ENCODE measurements at regions not wholly inside any gene's neighbourhood (a gene's known extent, or its start where the extent isn't known, plus 50 kb on each side); places are given as distances from the start of the nearest gene placed in this dataset.

DNA sequence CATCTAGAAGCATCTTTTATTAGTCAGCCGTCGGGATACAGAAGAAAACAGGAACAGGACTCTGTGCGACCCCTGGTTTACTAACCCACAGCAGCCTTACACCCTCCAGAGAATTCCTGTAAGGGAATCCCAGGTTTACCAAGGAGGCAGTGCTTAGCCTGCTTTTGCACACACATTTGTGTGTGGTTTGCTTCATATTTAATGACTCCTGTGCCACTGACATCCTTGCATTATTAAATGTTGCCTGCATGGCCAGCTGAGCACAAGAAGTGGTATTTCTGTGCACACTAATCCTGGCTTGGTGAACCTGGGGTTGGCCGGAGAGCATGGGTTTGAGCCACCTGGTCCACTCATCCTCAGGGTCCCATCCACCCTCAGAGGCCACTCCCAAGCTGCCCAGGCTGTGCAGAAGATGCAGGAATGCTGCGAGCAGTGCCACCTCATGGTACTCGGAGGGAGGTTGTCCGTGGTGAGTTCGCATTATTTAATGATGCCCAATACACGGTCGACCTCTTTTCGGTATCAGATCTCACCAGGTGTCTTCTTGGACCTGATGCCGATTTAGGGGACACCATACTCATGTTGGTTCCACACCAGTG, 152.4 kb upstream of the RTL1 start:
- intact Hi-C loops (cut with micrococcal nuclease; ENCODE audit: unreplicated experiment) = no loop called here
- ChIA-PET CTCF (no interaction called here), POLR2A (ENCODE audit: low non-redundant PET) (no interaction called here)
- TF ChIP-seq, protein P1, sequence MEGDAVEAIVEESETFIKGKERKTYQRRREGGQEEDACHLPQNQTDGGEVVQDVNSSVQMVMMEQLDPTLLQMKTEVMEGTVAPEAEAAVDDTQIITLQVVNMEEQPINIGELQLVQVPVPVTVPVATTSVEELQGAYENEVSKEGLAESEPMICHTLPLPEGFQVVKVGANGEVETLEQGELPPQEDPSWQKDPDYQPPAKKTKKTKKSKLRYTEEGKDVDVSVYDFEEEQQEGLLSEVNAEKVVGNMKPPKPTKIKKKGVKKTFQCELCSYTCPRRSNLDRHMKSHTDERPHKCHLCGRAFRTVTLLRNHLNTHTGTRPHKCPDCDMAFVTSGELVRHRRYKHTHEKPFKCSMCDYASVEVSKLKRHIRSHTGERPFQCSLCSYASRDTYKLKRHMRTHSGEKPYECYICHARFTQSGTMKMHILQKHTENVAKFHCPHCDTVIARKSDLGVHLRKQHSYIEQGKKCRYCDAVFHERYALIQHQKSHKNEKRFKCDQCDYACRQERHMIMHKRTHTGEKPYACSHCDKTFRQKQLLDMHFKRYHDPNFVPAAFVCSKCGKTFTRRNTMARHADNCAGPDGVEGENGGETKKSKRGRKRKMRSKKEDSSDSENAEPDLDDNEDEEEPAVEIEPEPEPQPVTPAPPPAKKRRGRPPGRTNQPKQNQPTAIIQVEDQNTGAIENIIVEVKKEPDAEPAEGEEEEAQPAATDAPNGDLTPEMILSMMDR (conservative IDR thresholded peaks at IDR 0.05; ENCODE audit: low read depth, low read length) = no peak
- TF ChIP-seq EZH2 (IDR thresholded peaks at IDR 0.05; ENCODE audit: borderline replicate concordance, low read depth, low read length, poor library complexity, severe bottlenecking) = no peak
- no peaks in the 10 kb centered on the region for H3K27me3 ChIP-seq (replicated peaks; ENCODE audit: insufficient read depth, low read depth, low read length, poor library complexity)
- no peaks in the 10 kb centered on the region for H3K4me1 ChIP-seq (ENCODE audit: insufficient read depth, low read length, poor library complexity, severe bottlenecking)
- no peak for DNase-seq (ENCODE audit: low spot score)
- peaks cover 4% of the 10 kb centered on the region for H3K9me3 ChIP-seq (ENCODE audit: low read depth, low read length, poor library complexity, severe bottlenecking)
- H3K36me3 ChIP-seq (ENCODE audit: insufficient read depth, low read length, poor library complexity, severe bottlenecking) = no peaks in the 10 kb centered on the region
- H3K27ac ChIP-seq (ENCODE audit: low read depth, low read length, poor library complexity, severe bottlenecking) = no peak overlapping the region
- H3K4me3 ChIP-seq (ENCODE audit: low read depth, low read length, poor library complexity, severe bottlenecking) = no peak overlapping the region
- no TSS peak for BruUV-seq (replicated peaks)

GRCh38 chr14:101056446-101056845, 152.9 kb upstream of the RTL1 start:
- no peak for DNase-seq (ENCODE audit: low spot score)
- no peak overlapping the region for H3K27ac ChIP-seq (ENCODE audit: low read depth, low read length, poor library complexity, severe bottlenecking)
- CTCF ChIA-PET = no interaction called here
- BruUV-seq (replicated peaks) = no TSS peak
- H3K36me3 ChIP-seq (ENCODE audit: insufficient read depth, low read length, poor library complexity, severe bottlenecking) = no peaks in the 10 kb centered on the region
- intact Hi-C loops (cut with micrococcal nuclease; ENCODE audit: unreplicated experiment) = no loop called here
- POLR2A ChIA-PET (ENCODE audit: low non-redundant PET) = no interaction called here
- peaks cover 4% of the 10 kb centered on the region for H3K9me3 ChIP-seq (ENCODE audit: low read depth, low read length, poor library complexity, severe bottlenecking)
- H3K27me3 ChIP-seq (replicated peaks; ENCODE audit: insufficient read depth, low read depth, low read length, poor library complexity) = no peaks in the 10 kb centered on the region
- no peak overlapping the region for H3K4me3 ChIP-seq (ENCODE audit: low read depth, low read length, poor library complexity, severe bottlenecking)
- TF ChIP-seq EZH2 (IDR thresholded peaks at IDR 0.05; ENCODE audit: borderline replicate concordance, low read depth, low read length, poor library complexity, severe bottlenecking) = no peak
- TF ChIP-seq, protein P1 (conservative IDR thresholded peaks at IDR 0.05; ENCODE audit: low read depth, low read length) = no peak
- no peaks in the 10 kb centered on the region for H3K4me1 ChIP-seq (ENCODE audit: insufficient read depth, low read length, poor library complexity, severe bottlenecking)

DNA sequence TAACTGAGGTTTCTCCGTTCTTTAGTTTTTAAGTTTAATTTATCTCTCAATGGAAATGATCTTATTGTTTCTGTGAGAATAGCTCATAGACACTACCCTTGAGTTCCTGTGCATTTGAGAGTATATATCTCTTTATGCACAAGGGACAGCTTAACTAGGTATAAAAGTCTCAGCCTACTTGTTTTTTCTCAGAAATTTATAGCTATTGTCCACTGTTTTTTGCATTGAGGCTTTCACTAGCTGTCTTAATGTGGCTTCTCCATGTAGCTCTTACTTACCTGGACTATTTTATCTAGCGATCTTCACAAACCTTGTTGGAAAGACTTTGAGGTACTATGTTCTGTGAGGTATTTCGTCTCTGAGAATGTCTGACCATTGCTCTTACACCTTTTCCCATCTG, 153.9 kb upstream of the RTL1 start:
- Histone ChIP-seq H3K4me3 (ENCODE audit: low read depth, low read length, poor library complexity, severe bottlenecking) (no peak overlapping the region), H3K36me3 (ENCODE audit: insufficient read depth, low read length, poor library complexity, severe bottlenecking) (no peaks in the 10 kb centered on the region), H3K27me3 (replicated peaks; ENCODE audit: insufficient read depth, low read depth, low read length, poor library complexity) (no peaks in the 10 kb centered on the region), H3K27ac (ENCODE audit: low read depth, low read length, poor library complexity, severe bottlenecking) (no peak overlapping the region), H3K4me1 (ENCODE audit: insufficient read depth, low read length, poor library complexity, severe bottlenecking) (no peaks in the 10 kb centered on the region), H3K9me3 (ENCODE audit: low read depth, low read length, poor library complexity, severe bottlenecking) (peaks cover 4% of the 10 kb centered on the region)
- no peak for TF ChIP-seq EZH2 (IDR thresholded peaks at IDR 0.05; ENCODE audit: borderline replicate concordance, low read depth, low read length, poor library complexity, severe bottlenecking)
- TF ChIP-seq, protein P1 (conservative IDR thresholded peaks at IDR 0.05; ENCODE audit: low read depth, low read length) = no peak
- ChIA-PET CTCF (no interaction called here), POLR2A (ENCODE audit: low non-redundant PET) (no interaction called here)
- DNase-seq (ENCODE audit: low spot score) = no peak
- intact Hi-C loops (cut with micrococcal nuclease; ENCODE audit: unreplicated experiment) = no loop called here
- no TSS peak for BruUV-seq (replicated peaks)

Data from A673 (cell line).